HG02642 (cell line): ENCODE measurements at regions not wholly inside any gene's neighbourhood (a gene's known extent, or its start where the extent isn't known, plus 50 kb on each side); places are given as distances from the start of the nearest gene placed in this dataset.

Experiments
- ATAC-seq: cut with Tn5 transposase; IDR thresholded peaks from one replicate; pipeline ENCODE4 v1.9.1; 2021; ENCODE audit warnings: mild to moderate bottlenecking; ENCODE audit not compliant: unreplicated experiment, poor library complexity

- no peak for ATAC-seq
Measured at GRCh38 chr4:157980158-157980557, 192.7 kb downstream of the GASK1B start.

DNA sequence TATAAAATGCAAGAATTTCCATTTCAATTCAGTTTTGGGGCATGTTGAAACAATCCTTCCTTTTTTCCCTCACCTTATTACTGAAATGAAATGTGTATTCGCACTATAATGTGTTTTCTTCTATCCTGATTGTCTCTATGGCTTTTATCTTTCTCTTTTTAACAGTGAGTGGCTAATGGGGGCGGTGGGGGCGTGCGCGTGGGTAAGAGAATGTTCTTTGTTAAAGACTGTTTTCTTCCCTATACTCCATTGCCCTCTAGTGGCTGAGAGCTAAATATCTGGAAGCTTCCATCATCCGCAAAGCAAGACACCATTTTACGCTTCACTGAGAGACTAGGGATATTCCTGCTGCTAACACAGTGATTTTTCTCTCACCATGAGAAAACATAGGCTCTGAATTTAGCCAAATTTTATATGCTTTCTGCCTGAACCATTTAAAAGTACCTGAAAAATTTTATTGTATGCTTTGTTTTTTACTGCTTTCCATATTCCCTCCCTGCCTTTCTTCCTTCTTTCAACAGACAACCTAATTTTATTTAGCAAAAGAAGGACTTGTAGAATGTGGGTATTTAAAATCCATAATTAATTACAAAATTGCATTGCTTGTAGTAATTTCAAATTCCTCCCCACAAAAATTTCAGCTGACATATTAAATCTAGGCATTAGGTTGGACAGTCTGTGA, 194.0 kb downstream of the GASK1B start:
- ATAC-seq: peak; percentile 92

- no peak for ATAC-seq
Measured at GRCh38 chr4:157977086-157977485, 195.7 kb downstream of the GASK1B start.

GRCh38 chr4:157973297-157973696, 199.5 kb downstream of the GASK1B start:
- ATAC-seq: no peak

DNA sequence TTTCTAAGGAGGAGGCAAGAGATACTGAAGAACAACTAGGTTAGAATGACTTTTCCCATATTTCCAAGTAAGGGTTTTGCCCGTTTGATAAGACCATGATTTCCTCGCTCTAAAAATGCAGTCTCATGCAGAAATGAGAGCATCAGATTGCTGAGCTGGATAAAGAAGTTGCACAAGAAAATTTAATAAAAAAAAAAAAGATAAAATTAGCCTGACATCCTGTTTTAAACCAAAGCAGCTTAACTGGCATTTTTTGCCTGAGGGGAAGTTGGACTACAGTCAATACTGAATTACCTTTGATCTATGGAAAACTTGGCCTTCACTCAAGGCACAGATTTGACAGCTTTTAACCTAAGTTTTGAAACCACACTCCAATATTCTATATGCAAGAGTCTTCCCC, 208.4 kb downstream of the GASK1B start:
- no peak for ATAC-seq

GRCh38 chr4:157961229-157961990, 211.4 kb downstream of the GASK1B start:
- ATAC-seq: no peak

DNA sequence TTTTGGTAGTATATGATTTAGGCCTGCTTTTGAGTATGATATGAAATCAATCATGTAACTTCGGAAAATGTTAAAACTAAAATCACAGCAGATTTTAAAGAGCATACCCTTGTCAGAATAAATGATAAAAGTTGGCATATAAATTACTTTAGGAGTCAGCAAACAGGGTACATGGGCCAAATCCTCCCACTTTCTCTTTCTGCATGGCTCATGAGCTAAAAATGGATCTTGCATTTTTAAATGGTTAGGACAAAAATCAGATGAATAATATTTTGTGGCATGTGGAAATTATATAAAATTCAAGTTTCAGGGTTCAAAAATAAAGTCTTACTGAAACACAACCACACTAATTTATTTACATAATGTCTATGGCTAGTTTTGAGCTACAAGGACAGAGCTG, 214.9 kb downstream of the GASK1B start:
- ATAC-seq: no peak

DNA sequence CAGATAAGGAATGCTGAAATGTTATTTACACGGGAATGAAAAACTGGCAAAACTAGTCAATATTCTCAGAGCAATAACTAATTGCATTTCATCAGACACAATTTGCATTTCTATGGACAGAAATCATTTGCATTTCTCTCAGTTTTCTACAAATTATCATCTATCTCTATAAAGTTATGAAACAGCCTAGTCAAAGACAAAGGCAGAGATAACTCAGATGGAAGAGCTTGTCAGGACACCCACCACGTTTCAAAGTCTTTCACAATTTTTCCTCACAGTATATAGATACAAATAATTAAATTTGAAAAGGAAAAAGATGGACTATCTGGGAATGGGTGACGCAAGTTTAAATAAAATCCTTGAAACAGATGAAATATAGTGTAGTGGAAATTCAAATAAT, 230.8 kb downstream of the GASK1B start:
- ATAC-seq: no peak

DNA sequence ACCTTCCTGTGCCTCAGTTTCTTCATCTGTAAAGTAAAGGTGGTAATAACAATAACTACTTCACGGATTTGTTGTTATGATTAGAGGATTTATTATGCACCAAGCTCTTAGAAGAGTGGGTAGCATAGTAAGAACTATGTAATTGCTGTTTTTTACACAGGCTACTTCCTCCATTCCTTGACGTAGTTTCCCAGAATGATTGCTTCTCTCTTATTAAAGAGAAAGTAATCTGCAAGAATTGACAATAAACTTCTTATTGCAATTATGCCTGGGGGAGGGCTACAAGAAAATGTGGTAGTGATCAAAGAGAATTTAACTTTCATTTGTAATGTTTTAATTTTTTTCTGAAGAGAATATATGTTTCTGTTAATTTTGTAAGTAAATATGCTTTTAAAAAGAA, 238.7 kb downstream of the GASK1B start:
- ATAC-seq: no peak

GRCh38 chr4:157932936-157933335, 239.9 kb downstream of the GASK1B start:
- no peak for ATAC-seq

GRCh38 chr4:157929486-157929885, 243.3 kb downstream of the GASK1B start:
- no peak for ATAC-seq

- ATAC-seq: no peak
Measured at GRCh38 chr4:157918036-157918832, 254.6 kb downstream of the GASK1B start.

DNA sequence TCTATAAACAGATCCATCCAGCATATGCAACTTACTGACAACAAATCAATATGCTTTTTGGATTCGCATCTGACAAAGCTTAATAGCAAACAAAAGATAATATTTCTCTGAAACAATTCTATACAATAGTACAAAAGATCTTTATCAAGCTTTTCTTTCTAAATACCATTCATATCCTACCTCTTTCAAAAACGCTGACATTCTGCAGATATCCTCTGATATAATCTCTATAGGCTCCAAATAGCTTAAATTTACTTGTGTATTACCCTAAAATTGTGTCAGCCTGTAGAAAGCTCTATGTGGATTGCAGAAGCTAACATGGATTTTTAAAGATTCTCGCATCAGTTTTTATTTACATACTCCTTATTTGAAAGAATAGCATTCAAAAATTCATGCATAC, 260.6 kb downstream of the GASK1B start:
- no peak for ATAC-seq

DNA sequence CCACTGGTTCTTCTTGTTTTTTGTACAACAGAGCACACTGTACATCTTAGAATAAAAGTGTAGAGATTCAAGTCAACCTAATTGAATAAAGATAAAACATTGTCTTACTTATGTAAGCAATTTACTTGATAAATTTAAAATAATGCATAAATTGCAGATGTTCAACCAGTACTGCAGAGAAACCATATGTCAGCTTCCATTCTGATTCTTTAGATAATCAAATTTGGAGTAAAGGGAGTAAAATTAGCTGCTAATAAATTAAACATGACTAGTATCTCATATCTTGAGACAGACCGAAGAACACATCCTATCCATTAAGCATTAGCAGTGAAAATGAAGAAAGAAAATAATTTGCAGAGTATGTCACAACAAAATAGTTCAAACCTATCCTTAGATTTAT, 261.2 kb downstream of the GASK1B start:
- ATAC-seq: no peak

- ATAC-seq: no peak
Measured at GRCh38 chr4:157908691-157909090, 264.1 kb downstream of the GASK1B start.

DNA sequence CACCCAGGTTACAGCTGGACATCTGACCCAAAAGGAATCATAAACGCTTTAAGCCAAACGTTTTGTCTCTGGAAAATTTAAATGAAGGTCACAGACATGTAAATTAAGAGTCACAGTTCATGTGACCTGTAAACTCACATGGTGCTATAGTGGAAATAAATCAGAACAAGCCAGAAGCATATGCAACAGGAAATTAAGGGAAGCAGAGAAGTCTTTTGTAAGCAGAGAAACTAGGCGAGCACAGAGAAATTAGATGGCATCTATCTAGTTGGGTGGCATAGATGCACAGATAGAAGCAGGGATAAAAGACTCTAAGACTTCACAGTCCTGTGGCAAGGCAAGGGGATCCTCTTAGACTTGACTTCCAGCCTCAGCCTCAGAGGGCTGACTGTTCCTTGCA, 264.8 kb downstream of the GASK1B start:
- no peak for ATAC-seq

DNA sequence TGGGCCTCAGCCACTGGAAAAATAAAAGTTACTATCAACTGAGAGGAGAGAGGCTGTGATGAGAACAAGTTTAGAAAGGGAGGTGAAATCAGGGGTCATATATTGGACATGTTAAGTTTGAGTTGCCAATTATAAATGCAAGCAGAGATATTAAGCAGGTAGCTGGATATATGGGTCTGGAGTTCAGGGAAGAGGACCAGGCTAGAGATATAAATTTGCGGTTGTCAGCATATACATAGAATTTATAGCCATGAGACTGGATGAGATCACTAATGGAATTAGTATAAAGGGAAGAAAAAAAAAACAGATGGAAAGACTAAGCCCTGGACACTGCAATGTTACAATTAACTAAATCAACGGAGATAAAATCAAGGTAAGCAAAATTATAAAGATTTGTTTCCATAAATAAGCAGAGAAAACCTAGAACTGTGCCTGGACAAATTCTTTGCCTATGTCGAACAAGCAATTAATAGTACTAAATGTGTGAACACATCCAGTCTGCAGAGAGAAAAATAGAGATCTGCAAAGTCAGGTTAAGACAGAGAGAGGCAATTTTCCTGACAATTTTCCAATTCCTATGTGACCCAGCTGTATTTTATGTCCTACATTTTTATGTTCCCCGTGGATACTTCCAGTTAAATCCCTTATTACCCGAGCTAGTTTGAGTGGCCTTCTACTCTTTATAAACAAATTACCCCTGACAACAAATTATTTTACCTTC, 265.4 kb downstream of the GASK1B start:
- no peak for ATAC-seq

- no peak for ATAC-seq
Measured at GRCh38 chr4:157898836-157899605, 273.8 kb downstream of the GASK1B start.

DNA sequence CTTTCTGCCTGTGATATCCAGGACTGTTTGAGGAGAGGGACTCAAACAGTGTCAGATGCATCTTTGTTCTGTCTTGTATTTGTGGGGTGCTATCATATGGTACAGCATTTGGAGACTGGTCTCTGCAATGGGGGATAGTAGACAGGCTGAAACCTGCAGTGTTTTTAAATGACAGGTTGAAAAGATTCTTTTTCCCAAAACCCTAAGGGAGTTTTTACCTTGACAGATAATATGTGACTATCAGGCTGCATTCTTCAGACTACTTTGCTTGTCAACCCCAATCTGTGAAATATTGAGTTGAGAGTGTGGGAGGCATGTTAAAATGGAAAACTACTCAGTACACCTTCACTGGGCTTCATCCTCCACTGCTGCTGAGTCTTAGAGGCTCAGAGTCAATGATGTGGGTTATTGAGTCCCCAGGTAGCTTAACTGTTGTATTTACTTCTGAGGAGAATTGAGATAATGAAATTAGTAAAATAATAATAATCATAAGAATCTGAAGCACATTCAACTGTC, 274.9 kb downstream of the GASK1B start:
- no peak for ATAC-seq

- no peak for ATAC-seq
Measured at GRCh38 chr4:157896726-157897125, 276.1 kb downstream of the GASK1B start.
